ENCODE measurements at regions not wholly inside any gene's neighbourhood (a gene's known extent, or its start where the extent isn't known, plus 50 kb on each side); places are given as distances from the start of the nearest gene placed in this dataset.

DNA sequence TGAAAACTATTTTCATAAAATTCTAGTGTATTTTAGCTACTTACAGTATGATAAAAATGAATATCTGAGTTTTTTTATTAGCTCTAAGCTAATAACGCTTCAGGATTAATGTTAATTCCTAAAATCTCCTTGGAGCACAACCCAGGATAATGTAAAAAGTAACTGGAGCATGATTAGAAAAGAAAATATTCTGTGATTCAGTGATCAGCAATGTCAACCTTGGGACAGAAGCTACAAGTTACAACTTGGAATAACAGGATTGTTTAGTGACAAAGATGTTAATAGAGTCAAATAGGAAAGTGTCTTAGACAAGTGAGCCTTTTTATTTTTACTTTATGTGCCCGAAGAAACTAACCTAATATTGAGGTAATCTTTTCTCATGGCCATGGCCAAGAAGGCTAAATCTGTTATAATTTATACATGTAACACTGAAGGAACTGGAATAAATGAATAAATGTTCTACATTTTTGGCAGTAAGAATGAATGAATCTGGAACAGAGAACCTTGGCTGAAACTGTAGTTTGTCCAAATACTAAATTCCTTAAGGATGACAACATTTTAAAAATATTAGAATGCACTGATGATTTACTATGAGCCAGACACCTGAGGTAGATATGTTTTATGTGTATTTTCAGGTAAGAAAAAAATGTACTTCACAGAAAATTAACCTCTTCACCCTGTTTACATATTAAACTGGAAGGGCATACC lies 994.0 kb downstream of the GRIK2 start:
- TF ChIP-seq POLR2A (IDR thresholded peaks at IDR 0.05; ENCODE audit: low read length) (no peak), GATA1 (IDR thresholded peaks at IDR 0.05; ENCODE audit: low read depth, low read length) (no peak)
